ENCODE measurements at regions not wholly inside any gene's neighbourhood (a gene's known extent, or its start where the extent isn't known, plus 50 kb on each side); places are given as distances from the start of the nearest gene placed in this dataset.

GRCh38 chr2:2775018-2775417 lies 443.9 kb upstream of the MYT1L start:
- TF ChIP-seq CTCF (IDR thresholded peaks at IDR 0.05; ENCODE audit: insufficient read depth, low read length, poor library complexity, severe bottlenecking) (no peak), EZH2phosphoT487 (conservative IDR thresholded peaks at IDR 0.05; ENCODE audit: low read length) (no peak)

All from SU-DHL-6 (cell line).